Hepatocyte (in vitro differentiated cells): ENCODE measurements at regions not wholly inside any gene's neighbourhood (a gene's known extent, or its start where the extent isn't known, plus 50 kb on each side); places are given as distances from the start of the nearest gene placed in this dataset.

Experiments used
- CTCF ChIP-seq: fragments of 200-600 bp; sonication (generic); IDR thresholded peaks from 2 replicates; pipeline ENCODE4 v1.5.1; 2016; ENCODE audit warnings: antibody characterized with exemption, mild to moderate bottlenecking; ENCODE audit not compliant: poor library complexity
- EZH2 ChIP-seq: fragments of 200-600 bp; sonication (generic); IDR thresholded peaks from 2 replicates; pipeline ENCODE4 v1.6.1; 2016; ENCODE audit warnings: antibody characterized with exemption, mild to moderate bottlenecking, borderline replicate concordance

GRCh38 chr17:33967608-33968349, 287.3 kb upstream of the CCL2 start:
- TF ChIP-seq CTCF (no peak), EZH2 (no peak)
